ENCODE measurements at regions not wholly inside any gene's neighbourhood (a gene's known extent, or its start where the extent isn't known, plus 50 kb on each side); places are given as distances from the start of the nearest gene placed in this dataset.

DNA sequence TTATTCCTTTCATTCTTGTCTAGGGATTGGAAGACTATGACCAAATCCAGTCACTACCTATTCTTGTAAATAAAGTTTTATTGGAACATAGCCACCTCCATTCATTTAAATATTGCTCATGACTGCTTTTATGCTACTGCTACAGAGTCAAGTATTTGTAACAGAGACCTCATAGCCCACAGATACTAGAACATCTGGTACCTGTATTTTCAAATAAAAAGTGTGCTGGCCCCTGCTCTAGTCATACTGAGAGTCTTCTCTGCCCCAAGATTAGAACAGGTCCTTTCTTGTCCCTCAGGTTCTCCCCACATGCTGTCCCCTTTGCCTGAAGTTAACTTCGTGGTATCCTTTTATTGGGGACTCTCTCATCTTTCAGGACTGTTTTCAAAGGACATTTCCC lies 422.3 kb downstream of the CBLN4 start:
- H3K9me3 Mint-ChIP-seq, result peaks cover 0 to 12% (median 4%) of the 10 kb centered on the region in 5 donors
- no peak for DNase-seq
- ChIA-PET POLR2A (no interaction called here), CTCF (no interaction called here)
- no peaks in the 10 kb centered on the region for H3K9me3 ChIP-seq (ENCODE audit: low read length)
- no peak overlapping the region for H3K4me3 ChIP-seq (ENCODE audit: low read length)
- H3K27ac Mint-ChIP-seq, result no peak overlapping the region
- no peaks in the 10 kb centered on the region for H3K36me3 ChIP-seq (ENCODE audit: insufficient read depth, low read length)
- H3K4me3 Mint-ChIP-seq, result no peak overlapping the region
- no peak overlapping the region for H3K27ac ChIP-seq (ENCODE audit: low read depth, low read length)
- H3K27me3 Mint-ChIP-seq, result no peaks in the 10 kb centered on the region
- H3K27me3 ChIP-seq (ENCODE audit: insufficient read depth, low read length, poor library complexity, severe bottlenecking), result no peaks in the 10 kb centered on the region
- H3K4me1 ChIP-seq (ENCODE audit: insufficient read depth, low read length), result no peaks in the 10 kb centered on the region
- no peaks in the 10 kb centered on the region for H3K4me1 Mint-ChIP-seq
- H3K36me3 Mint-ChIP-seq, result no peaks in the 10 kb centered on the region

DNA sequence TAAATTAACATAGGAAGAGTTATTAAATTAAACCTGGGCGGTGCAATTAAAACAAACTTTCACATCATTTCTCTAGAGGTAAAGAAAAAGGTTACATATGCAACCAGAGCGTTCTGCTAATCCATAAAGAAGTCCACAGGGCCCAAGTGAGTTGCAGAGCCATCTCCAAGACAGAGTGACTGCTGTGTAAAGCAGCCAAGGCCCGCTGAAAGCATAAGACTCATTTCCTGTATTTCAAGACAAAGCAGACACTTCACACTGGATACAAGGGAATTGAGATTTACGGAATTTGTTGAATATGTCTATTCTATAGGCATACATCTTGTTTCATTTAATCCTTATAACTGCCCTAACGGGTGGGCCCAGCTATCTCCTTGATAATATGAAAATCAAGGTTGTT lies 422.8 kb downstream of the CBLN4 start:
- ChIA-PET CTCF (no interaction called here), POLR2A (no interaction called here)
- no peaks in the 10 kb centered on the region for H3K4me1 ChIP-seq (ENCODE audit: insufficient read depth, low read length)
- Mint-ChIP-seq H3K27ac (no peak overlapping the region), H3K4me3 (no peak overlapping the region), H3K4me1 (no peaks in the 10 kb centered on the region), H3K36me3 (no peaks in the 10 kb centered on the region), H3K9me3 (peaks cover 0 to 16% (median 6%) of the 10 kb centered on the region in 5 donors), H3K27me3 (no peaks in the 10 kb centered on the region)
- H3K4me3 ChIP-seq (ENCODE audit: low read length), result no peak overlapping the region
- no peaks in the 10 kb centered on the region for H3K9me3 ChIP-seq (ENCODE audit: low read length)
- H3K36me3 ChIP-seq (ENCODE audit: insufficient read depth, low read length), result no peaks in the 10 kb centered on the region
- no peaks in the 10 kb centered on the region for H3K27me3 ChIP-seq (ENCODE audit: insufficient read depth, low read length, poor library complexity, severe bottlenecking)
- no peak for DNase-seq
- H3K27ac ChIP-seq (ENCODE audit: low read depth, low read length), result no peak overlapping the region

DNA sequence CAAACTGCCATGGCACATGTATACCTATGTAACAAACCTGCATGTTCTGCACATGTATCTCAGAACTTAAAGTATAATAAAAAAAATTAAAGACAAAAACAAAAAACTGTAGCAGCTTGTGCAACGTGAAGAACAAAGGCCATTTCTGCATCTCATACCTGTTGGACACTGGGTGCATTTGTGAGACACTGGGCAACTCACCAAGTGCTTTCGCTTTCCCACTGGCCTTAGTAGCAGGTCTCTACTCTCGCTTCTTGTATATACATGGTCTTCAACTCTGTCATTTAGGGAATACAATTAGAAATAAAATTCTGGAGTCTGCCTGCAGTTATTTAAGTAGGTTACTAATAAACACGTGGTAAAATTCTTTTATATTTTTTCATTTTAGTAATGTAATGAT lies 423.8 kb downstream of the CBLN4 start:
- Mint-ChIP-seq H3K4me1 (no peaks in the 10 kb centered on the region), H3K27ac (no peak overlapping the region), H3K9me3 (peaks cover 0 to 16% (median 3%) of the 10 kb centered on the region in 5 donors), H3K36me3 (no peaks in the 10 kb centered on the region), H3K4me3 (no peak overlapping the region), H3K27me3 (no peaks in the 10 kb centered on the region)
- Histone ChIP-seq H3K27ac (ENCODE audit: low read depth, low read length) (no peak overlapping the region), H3K27me3 (ENCODE audit: insufficient read depth, low read length, poor library complexity, severe bottlenecking) (no peaks in the 10 kb centered on the region), H3K9me3 (ENCODE audit: low read length) (no peaks in the 10 kb centered on the region), H3K4me3 (ENCODE audit: low read length) (no peak overlapping the region), H3K4me1 (ENCODE audit: insufficient read depth, low read length) (no peaks in the 10 kb centered on the region), H3K36me3 (ENCODE audit: insufficient read depth, low read length) (no peaks in the 10 kb centered on the region)
- ChIA-PET CTCF (no interaction called here), POLR2A (no interaction called here)
- DNase-seq, result no peak

DNA sequence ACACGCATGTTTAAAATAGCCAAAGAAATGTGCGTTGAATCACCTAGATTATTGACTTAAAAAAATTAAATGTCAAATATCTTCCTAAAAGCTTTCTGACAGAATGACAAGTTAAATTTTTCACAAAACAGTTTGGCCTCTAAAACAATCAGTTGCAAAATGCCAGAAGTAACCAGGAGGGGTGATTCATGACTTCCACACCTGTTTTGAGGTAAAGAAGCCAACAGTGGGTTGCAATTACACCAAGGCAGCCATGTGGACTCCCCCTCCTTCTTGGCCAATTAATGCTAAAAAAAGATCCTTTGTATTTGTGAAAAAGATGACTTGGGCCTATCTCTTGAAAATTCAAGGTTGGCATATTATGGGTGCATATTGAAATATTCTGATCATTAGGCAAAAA lies 424.8 kb downstream of the CBLN4 start:
- no peaks in the 10 kb centered on the region for H3K27me3 ChIP-seq (ENCODE audit: insufficient read depth, low read length, poor library complexity, severe bottlenecking)
- no peaks in the 10 kb centered on the region for H3K36me3 ChIP-seq (ENCODE audit: insufficient read depth, low read length)
- no peaks in the 10 kb centered on the region for H3K9me3 ChIP-seq (ENCODE audit: low read length)
- no peak overlapping the region for H3K27ac Mint-ChIP-seq
- POLR2A ChIA-PET, result no interaction called here
- no peak overlapping the region for H3K27ac ChIP-seq (ENCODE audit: low read depth, low read length)
- no peak overlapping the region for H3K4me3 ChIP-seq (ENCODE audit: low read length)
- CTCF ChIA-PET, result no interaction called here
- DNase-seq, result no peak
- H3K36me3 Mint-ChIP-seq, result no peaks in the 10 kb centered on the region
- no peak overlapping the region for H3K4me3 Mint-ChIP-seq
- H3K4me1 Mint-ChIP-seq, result no peaks in the 10 kb centered on the region
- H3K9me3 Mint-ChIP-seq, result peaks cover 0 to 16% (median 3%) of the 10 kb centered on the region in 5 donors
- no peaks in the 10 kb centered on the region for H3K27me3 Mint-ChIP-seq
- H3K4me1 ChIP-seq (ENCODE audit: insufficient read depth, low read length), result no peaks in the 10 kb centered on the region

DNA sequence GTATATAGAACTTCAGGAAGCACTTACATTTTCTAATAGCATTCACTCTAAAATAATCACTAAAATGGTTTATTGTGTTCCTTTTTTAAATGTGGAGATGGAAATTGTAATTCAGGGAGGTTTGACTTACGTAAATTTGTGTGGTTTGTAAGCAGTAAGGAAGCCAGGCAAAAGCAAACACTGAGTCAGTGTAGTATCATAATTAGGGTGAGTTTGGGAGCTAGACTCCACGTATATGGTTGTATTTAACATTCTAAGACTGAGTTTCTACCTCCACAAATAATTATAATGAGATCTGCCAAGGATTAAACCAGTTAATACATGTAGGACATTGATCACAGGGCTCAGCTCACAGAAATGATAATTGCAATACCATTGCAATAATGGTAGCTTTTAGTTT lies 425.5 kb downstream of the CBLN4 start:
- H3K4me1 Mint-ChIP-seq, result no peaks in the 10 kb centered on the region
- no peaks in the 10 kb centered on the region for H3K36me3 Mint-ChIP-seq
- POLR2A ChIA-PET, result no interaction called here
- no peaks in the 10 kb centered on the region for H3K4me1 ChIP-seq (ENCODE audit: insufficient read depth, low read length)
- peaks cover 0 to 16% (median 3%) of the 10 kb centered on the region in 5 donors for H3K9me3 Mint-ChIP-seq
- no peaks in the 10 kb centered on the region for H3K27me3 Mint-ChIP-seq
- H3K36me3 ChIP-seq (ENCODE audit: insufficient read depth, low read length), result no peaks in the 10 kb centered on the region
- DNase-seq, result no peak
- H3K9me3 ChIP-seq (ENCODE audit: low read length), result no peaks in the 10 kb centered on the region
- H3K27me3 ChIP-seq (ENCODE audit: insufficient read depth, low read length, poor library complexity, severe bottlenecking), result no peaks in the 10 kb centered on the region
- no peak overlapping the region for H3K4me3 ChIP-seq (ENCODE audit: low read length)
- CTCF ChIA-PET, result no interaction called here
- no peak overlapping the region for H3K4me3 Mint-ChIP-seq
- no peak overlapping the region for H3K27ac Mint-ChIP-seq
- H3K27ac ChIP-seq (ENCODE audit: low read depth, low read length), result no peak overlapping the region

DNA sequence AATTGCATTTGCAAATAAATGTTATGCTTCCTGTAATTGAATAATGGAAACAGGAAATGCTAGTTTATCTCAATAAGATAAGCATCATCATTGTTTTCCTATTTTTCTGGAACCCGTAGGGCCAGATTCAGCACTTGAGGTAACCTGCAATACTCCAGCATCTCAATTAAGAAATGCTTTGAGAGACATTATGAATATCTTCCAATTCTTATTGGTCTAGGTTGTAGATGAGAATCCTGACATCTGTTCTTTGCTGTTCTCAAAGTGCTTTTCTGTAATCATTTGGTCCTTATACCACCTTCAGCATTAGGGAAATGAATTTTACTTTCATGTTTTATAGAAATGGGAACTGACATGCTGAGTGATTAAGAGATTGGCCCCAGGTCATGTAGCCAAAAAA lies 428.3 kb downstream of the CBLN4 start:
- H3K36me3 ChIP-seq (ENCODE audit: insufficient read depth, low read length), result no peaks in the 10 kb centered on the region
- no peak overlapping the region for H3K27ac ChIP-seq (ENCODE audit: low read depth, low read length)
- no peak overlapping the region for H3K4me3 Mint-ChIP-seq
- no peak overlapping the region for H3K27ac Mint-ChIP-seq
- POLR2A ChIA-PET, result no interaction called here
- no peak overlapping the region for H3K4me3 ChIP-seq (ENCODE audit: low read length)
- CTCF ChIA-PET, result no interaction called here
- H3K9me3 ChIP-seq (ENCODE audit: low read length), result no peaks in the 10 kb centered on the region
- no peaks in the 10 kb centered on the region for H3K27me3 ChIP-seq (ENCODE audit: insufficient read depth, low read length, poor library complexity, severe bottlenecking)
- no peaks in the 10 kb centered on the region for H3K27me3 Mint-ChIP-seq
- DNase-seq, result no peak
- H3K4me1 Mint-ChIP-seq, result no peaks in the 10 kb centered on the region
- H3K4me1 ChIP-seq (ENCODE audit: insufficient read depth, low read length), result no peaks in the 10 kb centered on the region
- peaks cover 0 to 16% (median 7%) of the 10 kb centered on the region in 5 donors for H3K9me3 Mint-ChIP-seq
- H3K36me3 Mint-ChIP-seq, result no peaks in the 10 kb centered on the region

DNA sequence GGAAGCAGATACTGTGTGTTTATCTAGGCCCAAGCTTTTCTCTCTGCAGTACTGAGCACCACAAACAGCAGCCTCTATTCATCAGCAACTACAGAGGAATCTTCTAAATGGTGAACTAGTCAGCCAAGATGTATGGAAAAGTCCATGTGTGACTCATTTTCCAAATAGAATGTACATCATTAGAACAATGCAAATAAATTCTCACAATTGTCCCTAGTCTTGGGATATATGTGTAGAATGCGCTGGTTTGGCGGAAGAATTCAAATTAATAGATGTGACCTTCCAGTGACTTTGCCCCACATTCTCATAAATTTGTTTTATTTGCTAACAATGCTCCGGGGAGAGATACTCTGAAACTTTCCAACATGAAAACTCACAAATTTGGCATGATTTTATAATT lies 436.2 kb downstream of the CBLN4 start:
- no peak overlapping the region for H3K27ac Mint-ChIP-seq
- no peaks in the 10 kb centered on the region for H3K27me3 Mint-ChIP-seq
- CTCF ChIA-PET, result no interaction called here
- POLR2A ChIA-PET, result no interaction called here
- no peak overlapping the region for H3K4me3 Mint-ChIP-seq
- H3K36me3 Mint-ChIP-seq, result no peaks in the 10 kb centered on the region
- DNase-seq, result no peak
- Histone ChIP-seq H3K27me3 (ENCODE audit: insufficient read depth, low read length, poor library complexity, severe bottlenecking) (no peaks in the 10 kb centered on the region), H3K9me3 (ENCODE audit: low read length) (no peaks in the 10 kb centered on the region), H3K36me3 (ENCODE audit: insufficient read depth, low read length) (no peaks in the 10 kb centered on the region), H3K4me3 (ENCODE audit: low read length) (no peak overlapping the region), H3K4me1 (ENCODE audit: insufficient read depth, low read length) (no peaks in the 10 kb centered on the region), H3K27ac (ENCODE audit: low read depth, low read length) (no peak overlapping the region)
- peaks cover 5 to 19% (median 13%) of the 10 kb centered on the region in 5 donors for H3K9me3 Mint-ChIP-seq
- no peaks in the 10 kb centered on the region for H3K4me1 Mint-ChIP-seq

DNA sequence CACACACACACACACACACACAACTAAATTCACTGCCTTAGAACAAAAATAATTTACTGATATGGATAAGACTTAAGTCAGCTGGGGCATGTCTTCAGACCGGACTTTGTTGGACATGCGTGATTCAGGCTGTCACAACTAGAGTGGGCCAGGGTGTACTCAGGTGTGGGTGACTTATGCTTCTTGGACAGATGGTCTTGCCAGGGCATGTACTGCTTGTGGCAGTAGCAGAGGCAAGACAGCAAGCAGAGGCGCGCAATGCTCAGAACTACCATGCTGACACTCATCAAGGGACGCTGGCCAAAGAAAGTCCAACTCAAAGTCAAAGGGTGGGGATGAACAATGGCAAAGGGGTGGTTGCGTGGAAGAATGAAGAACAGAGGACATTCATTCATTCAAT lies 437.5 kb downstream of the CBLN4 start:
- Mint-ChIP-seq H3K4me3 (no peak overlapping the region), H3K36me3 (no peaks in the 10 kb centered on the region), H3K27me3 (no peaks in the 10 kb centered on the region), H3K9me3 (peaks cover 5 to 23% (median 18%) of the 10 kb centered on the region in 5 donors), H3K4me1 (no peaks in the 10 kb centered on the region), H3K27ac (no peak overlapping the region)
- no peak overlapping the region for H3K4me3 ChIP-seq (ENCODE audit: low read length)
- H3K27me3 ChIP-seq (ENCODE audit: insufficient read depth, low read length, poor library complexity, severe bottlenecking), result no peaks in the 10 kb centered on the region
- DNase-seq, result no peak
- no peaks in the 10 kb centered on the region for H3K36me3 ChIP-seq (ENCODE audit: insufficient read depth, low read length)
- H3K9me3 ChIP-seq (ENCODE audit: low read length), result no peaks in the 10 kb centered on the region
- no peak overlapping the region for H3K27ac ChIP-seq (ENCODE audit: low read depth, low read length)
- H3K4me1 ChIP-seq (ENCODE audit: insufficient read depth, low read length), result no peaks in the 10 kb centered on the region
- CTCF ChIA-PET, result no interaction called here
- POLR2A ChIA-PET, result no interaction called here

DNA sequence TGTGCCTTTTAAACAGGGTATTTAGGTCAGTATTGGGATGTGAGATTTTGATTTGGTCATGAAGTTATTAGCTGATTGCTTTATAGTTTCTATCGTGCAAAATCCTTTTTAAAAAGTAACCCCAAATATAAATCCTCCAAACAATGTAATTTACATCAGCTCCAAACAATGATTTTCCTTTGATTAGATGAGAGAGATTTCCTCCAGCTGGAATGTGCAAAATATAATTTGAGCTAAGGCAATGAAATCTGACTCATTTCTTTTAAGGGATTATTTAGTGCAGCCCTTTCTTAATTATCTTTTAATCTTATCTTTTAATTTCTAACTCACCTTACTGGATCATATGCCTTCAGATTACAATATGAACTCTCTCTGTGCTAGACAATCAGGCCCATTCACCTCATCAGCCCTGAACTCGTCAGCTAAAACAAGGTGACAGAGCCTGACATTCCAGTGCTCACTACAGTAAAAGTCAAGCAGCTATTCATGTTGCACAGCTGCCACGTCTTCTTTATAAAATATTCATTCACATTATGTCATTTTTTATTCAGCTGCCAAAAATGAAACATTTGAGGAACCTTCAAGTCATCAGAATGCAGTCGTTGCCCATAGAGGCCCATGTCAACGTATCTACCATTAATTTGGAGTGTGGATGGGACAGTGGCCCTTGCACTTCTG lies 440.1 kb downstream of the CBLN4 start:
- no peaks in the 10 kb centered on the region for H3K9me3 ChIP-seq (ENCODE audit: low read length)
- Mint-ChIP-seq H3K27ac (no peak overlapping the region), H3K36me3 (no peaks in the 10 kb centered on the region), H3K27me3 (no peaks in the 10 kb centered on the region), H3K4me1 (no peaks in the 10 kb centered on the region), H3K4me3 (no peak overlapping the region), H3K9me3 (peaks cover 5 to 17% (median 15%) of the 10 kb centered on the region in 5 donors)
- no peaks in the 10 kb centered on the region for H3K27me3 ChIP-seq (ENCODE audit: insufficient read depth, low read length, poor library complexity, severe bottlenecking)
- ChIA-PET CTCF (no interaction called here), POLR2A (no interaction called here)
- no peak overlapping the region for H3K4me3 ChIP-seq (ENCODE audit: low read length)
- no peak for DNase-seq
- no peak overlapping the region for H3K27ac ChIP-seq (ENCODE audit: low read depth, low read length)
- no peaks in the 10 kb centered on the region for H3K4me1 ChIP-seq (ENCODE audit: insufficient read depth, low read length)
- H3K36me3 ChIP-seq (ENCODE audit: insufficient read depth, low read length), result no peaks in the 10 kb centered on the region

Measured in CD8-positive, alpha-beta memory T cell (primary cell).